Neural cell (in vitro differentiated cells): ENCODE measurements at regions not wholly inside any gene's neighbourhood (a gene's known extent, or its start where the extent isn't known, plus 50 kb on each side); places are given as distances from the start of the nearest gene placed in this dataset.

Source experiments
- CTCF ChIP-seq: fragments of 450-650 bp; IDR thresholded peaks from 2 replicates; pipeline ENCODE4 v1.5.1; 2014; ENCODE audit warnings: antibody characterized with exemption, mild to moderate bottlenecking, moderate library complexity; ENCODE audit not compliant: poor library complexity, severe bottlenecking
- RAD21 ChIP-seq: fragments of 450-650 bp; conservative IDR thresholded peaks from 2 replicates; pipeline ENCODE4 v1.6.1; 2014; ENCODE audit warnings: antibody characterized with exemption, mild to moderate bottlenecking, moderate library complexity

- TF ChIP-seq CTCF = no peak
- no peak for TF ChIP-seq RAD21
Measured at GRCh38 chr15:55015093-55015445, 181.7 kb downstream of the RSL24D1 start.
